ENCODE measurements at regions not wholly inside any gene's neighbourhood (a gene's known extent, or its start where the extent isn't known, plus 50 kb on each side); places are given as distances from the start of the nearest gene placed in this dataset.
"Not testable (repeated sequence)": the region's sequence is repeated elsewhere in the genome, so short reads cannot be mapped to it uniquely, and the experiment has no call there.

- TF ChIP-seq CTCF (IDR thresholded peaks at IDR 0.05; ENCODE audit: extremely low read depth, missing control alignments) = no peak
- no peak for DNase-seq (ENCODE audit: low spot score)
Observed at GRCh38 chr7:114148779-114149178, 230.0 kb upstream of the PPP1R3A start.

GRCh38 chr7:114141415-114141814, 222.6 kb upstream of the PPP1R3A start:
- DNase-seq (ENCODE audit: low spot score) = no peak
- no peak for TF ChIP-seq CTCF (IDR thresholded peaks at IDR 0.05; ENCODE audit: extremely low read depth, missing control alignments)

GRCh38 chr7:114140561-114140960, 221.8 kb upstream of the PPP1R3A start:
- DNase-seq (ENCODE audit: low spot score) = no peak
- no peak for TF ChIP-seq CTCF (IDR thresholded peaks at IDR 0.05; ENCODE audit: extremely low read depth, missing control alignments)

- not testable (repeated sequence) for DNase-seq (ENCODE audit: low spot score)
Observed at GRCh38 chr7:114139690-114140089, 220.9 kb upstream of the PPP1R3A start.

- no peak for DNase-seq (ENCODE audit: low spot score)
- no peak for TF ChIP-seq CTCF (IDR thresholded peaks at IDR 0.05; ENCODE audit: extremely low read depth, missing control alignments)
Observed at GRCh38 chr7:114138587-114138986, 219.8 kb upstream of the PPP1R3A start.

GRCh38 chr7:114133717-114134116, 214.9 kb upstream of the PPP1R3A start:
- TF ChIP-seq CTCF (IDR thresholded peaks at IDR 0.05; ENCODE audit: extremely low read depth, missing control alignments) = no peak

GRCh38 chr7:114130866-114131265, 212.1 kb upstream of the PPP1R3A start:
- no peak for TF ChIP-seq CTCF (IDR thresholded peaks at IDR 0.05; ENCODE audit: extremely low read depth, missing control alignments)
- DNase-seq (ENCODE audit: low spot score) = no peak

More at GRCh38 chr7:114133717-114134116, 214.9 kb upstream of the PPP1R3A start:
- DNase-seq (ENCODE audit: low spot score) = no peak

GRCh38 chr7:114128880-114129279, 210.1 kb upstream of the PPP1R3A start:
- DNase-seq (ENCODE audit: low spot score) = no peak
- no peak for TF ChIP-seq CTCF (IDR thresholded peaks at IDR 0.05; ENCODE audit: extremely low read depth, missing control alignments)
